BLaER1 (cell line): ENCODE measurements at regions not wholly inside any gene's neighbourhood (a gene's known extent, or its start where the extent isn't known, plus 50 kb on each side); places are given as distances from the start of the nearest gene placed in this dataset.

ENCODE experiments used
- H3K27ac ChIP-seq: shearing (Covaris generic); formaldehyde crosslinking; 2 replicates; pipeline ENCODE4 v1.8.1; 2022
- H3K27me3 ChIP-seq: shearing (Covaris generic); formaldehyde crosslinking; 2 replicates; pipeline ENCODE4 v1.8.1; 2022
- H3K36me3 ChIP-seq: shearing (Covaris generic); formaldehyde crosslinking; 2 replicates; pipeline ENCODE4 v1.8.1; 2022
- H3K4me1 ChIP-seq: shearing (Covaris generic); formaldehyde crosslinking; 2 replicates; pipeline ENCODE4 v1.8.1; 2022
- H3K4me2 ChIP-seq: shearing (Covaris generic); formaldehyde crosslinking; 2 replicates; pipeline ENCODE4 v1.8.1; 2022
- H3K4me3 ChIP-seq: shearing (Covaris generic); formaldehyde crosslinking; 2 replicates; pipeline ENCODE4 v1.8.1; 2022
- H3K9ac ChIP-seq: shearing (Covaris generic); formaldehyde crosslinking; 2 replicates; pipeline ENCODE4 v1.8.1; 2022
- H3K9me3 ChIP-seq: shearing (Covaris generic); formaldehyde crosslinking; 2 replicates; pipeline ENCODE4 v1.8.1; 2022
- H4K20me1 ChIP-seq: shearing (Covaris generic); formaldehyde crosslinking; 2 replicates; pipeline ENCODE4 v1.8.1; 2022
- Cebpa-rat ChIP-seq: shearing (Covaris generic); IDR thresholded peaks from 2 replicates; pipeline ENCODE4 v1.8.1; 2022

GRCh38 chr5:3995954-3996619, 400.5 kb downstream of the IRX1 start:
- Histone ChIP-seq H3K9me3 (peaks cover 11% of the 10 kb centered on the region), H3K4me2 (peak overlapping the region; percentile 91), H3K4me3 (no peak overlapping the region), H3K27me3 (no peaks in the 10 kb centered on the region), H3K36me3 (no peaks in the 10 kb centered on the region), H3K4me1 (peaks cover 84% of the 10 kb centered on the region), H3K27ac (no peak overlapping the region), H3K9ac (no peak overlapping the region), H4K20me1 (no peaks in the 10 kb centered on the region)
- no peak for TF ChIP-seq Cebpa-rat

GRCh38 chr5:3996707-3997336, 401.2 kb downstream of the IRX1 start:
- Histone ChIP-seq H3K4me1 (peaks cover 84% of the 10 kb centered on the region), H3K9ac (no peak overlapping the region), H4K20me1 (no peaks in the 10 kb centered on the region), H3K27ac (0 out of 2 replicates have a peak overlapping the region, but pooled peaks have one; percentile 5), H3K27me3 (no peaks in the 10 kb centered on the region), H3K36me3 (no peaks in the 10 kb centered on the region), H3K4me2 (peak overlapping the region; percentile 91), H3K9me3 (peaks cover 5% of the 10 kb centered on the region), H3K4me3 (no peak overlapping the region)
- TF ChIP-seq Cebpa-rat = no peak

- no peak for TF ChIP-seq Cebpa-rat
- H3K9ac ChIP-seq = no peak overlapping the region
- H3K4me3 ChIP-seq = no peak overlapping the region
Measured at GRCh38 chr5:3997670-3998069, 402.0 kb downstream of the IRX1 start.

GRCh38 chr5:3999929-4000328, 404.3 kb downstream of the IRX1 start:
- Histone ChIP-seq H3K36me3 (no peaks in the 10 kb centered on the region), H3K4me2 (peak overlapping the region; percentile 35), H3K4me3 (no peak overlapping the region), H4K20me1 (no peaks in the 10 kb centered on the region), H3K27me3 (no peaks in the 10 kb centered on the region), H3K27ac (no peak overlapping the region), H3K4me1 (peaks cover 57% of the 10 kb centered on the region), H3K9ac (no peak overlapping the region), H3K9me3 (no peaks in the 10 kb centered on the region)
- TF ChIP-seq Cebpa-rat = no peak

More at GRCh38 chr5:3997670-3998069, 402.0 kb downstream of the IRX1 start:
- peaks cover 76% of the 10 kb centered on the region for H3K4me1 ChIP-seq
- H3K9me3 ChIP-seq = no peaks in the 10 kb centered on the region
- H3K4me2 ChIP-seq = peak overlapping the region; percentile 91
- no peaks in the 10 kb centered on the region for H4K20me1 ChIP-seq
- H3K27ac ChIP-seq = peak overlapping the region; percentile 42; the same call in 1 of the 2 replicates
- no peaks in the 10 kb centered on the region for H3K27me3 ChIP-seq
- no peaks in the 10 kb centered on the region for H3K36me3 ChIP-seq

GRCh38 chr5:4001004-4001403, 405.4 kb downstream of the IRX1 start:
- Histone ChIP-seq H4K20me1 (no peaks in the 10 kb centered on the region), H3K9ac (no peak overlapping the region), H3K4me2 (no peak overlapping the region), H3K4me3 (no peak overlapping the region), H3K4me1 (peaks cover 57% of the 10 kb centered on the region), H3K27ac (no peak overlapping the region), H3K36me3 (no peaks in the 10 kb centered on the region), H3K27me3 (no peaks in the 10 kb centered on the region), H3K9me3 (no peaks in the 10 kb centered on the region)
- no peak for TF ChIP-seq Cebpa-rat

GRCh38 chr5:4001758-4002533, 406.3 kb downstream of the IRX1 start:
- Histone ChIP-seq H3K27ac (no peak overlapping the region), H3K9me3 (no peaks in the 10 kb centered on the region), H3K36me3 (no peaks in the 10 kb centered on the region), H4K20me1 (no peaks in the 10 kb centered on the region), H3K4me2 (no peak overlapping the region), H3K4me3 (no peak overlapping the region), H3K4me1 (peaks cover 48% of the 10 kb centered on the region), H3K9ac (no peak overlapping the region), H3K27me3 (no peaks in the 10 kb centered on the region)
- no peak for TF ChIP-seq Cebpa-rat

GRCh38 chr5:4005335-4005734, 409.7 kb downstream of the IRX1 start:
- Histone ChIP-seq H3K27ac (no peak overlapping the region), H3K4me2 (0 out of 2 replicates have a peak overlapping the region, but pooled peaks have one; percentile 22), H3K9ac (no peak overlapping the region), H4K20me1 (no peaks in the 10 kb centered on the region), H3K36me3 (no peaks in the 10 kb centered on the region), H3K27me3 (no peaks in the 10 kb centered on the region), H3K4me1 (peaks cover 16% of the 10 kb centered on the region), H3K4me3 (no peak overlapping the region), H3K9me3 (peaks cover 2% of the 10 kb centered on the region)
- TF ChIP-seq Cebpa-rat = no peak

GRCh38 chr5:4007001-4007400, 411.4 kb downstream of the IRX1 start:
- H3K4me1 ChIP-seq = peaks cover 15% of the 10 kb centered on the region
- H3K9me3 ChIP-seq = peaks cover 9% of the 10 kb centered on the region
- no peak for TF ChIP-seq Cebpa-rat

GRCh38 chr5:4011943-4012342, 416.3 kb downstream of the IRX1 start:
- peaks cover 21% of the 10 kb centered on the region for H3K9me3 ChIP-seq
- no peak overlapping the region for H3K9ac ChIP-seq
- no peak overlapping the region for H3K27ac ChIP-seq
- H3K4me2 ChIP-seq = no peak overlapping the region
- no peaks in the 10 kb centered on the region for H3K36me3 ChIP-seq
- peaks cover 36% of the 10 kb centered on the region for H3K4me1 ChIP-seq
- TF ChIP-seq Cebpa-rat = no peak
- no peaks in the 10 kb centered on the region for H4K20me1 ChIP-seq
- no peak overlapping the region for H3K4me3 ChIP-seq
- no peaks in the 10 kb centered on the region for H3K27me3 ChIP-seq

More at GRCh38 chr5:4007001-4007400, 411.4 kb downstream of the IRX1 start:
- no peaks in the 10 kb centered on the region for H3K36me3 ChIP-seq
- no peak overlapping the region for H3K4me2 ChIP-seq
- no peak overlapping the region for H3K27ac ChIP-seq
- H4K20me1 ChIP-seq = no peaks in the 10 kb centered on the region
- no peaks in the 10 kb centered on the region for H3K27me3 ChIP-seq
- no peak overlapping the region for H3K9ac ChIP-seq
- no peak overlapping the region for H3K4me3 ChIP-seq
